Heart left ventricle (tissue), 16 donors: ENCODE measurements at regions not wholly inside any gene's neighbourhood (a gene's known extent, or its start where the extent isn't known, plus 50 kb on each side); places are given as distances from the start of the nearest gene placed in this dataset.

Source experiments
- ATAC-seq, 4 donors: fragments of 200-7000 bp; cut with Tn5 transposase; one replicate each; pipeline ENCODE4 v1.9.1; 2020 to 2022; ENCODE audit warnings: moderate library complexity in 4 of 4, mild to moderate bottlenecking in 3 of 4, moderate number of reproducible peaks in 1 of 4
- DNase-seq, 5 donors: peaks; one replicate each; pipeline ENCODE4 v3.0.0-alpha.2; 2020
- H3K27ac ChIP-seq, 12 donors: fragments of 200-600 bp; sonication (generic) in 4 of 12; one replicate each; pipeline versions ENCODE4 v1.5.0 to v1.8.0; 2016 to 2022; ENCODE audit warnings: mild to moderate bottlenecking in 2 of 12
- H3K27me3 ChIP-seq, 9 donors: fragments of 200-600 bp; sonication (generic) in 2 of 9; one replicate each; pipeline versions ENCODE4 v1.5.1 to v1.8.0; 2016 to 2022; ENCODE audit warnings: mild to moderate bottlenecking in 3 of 9
- H3K36me3 ChIP-seq, 9 donors: fragments of 200-600 bp; sonication (generic) in 2 of 9; one replicate each; pipeline versions ENCODE4 v1.5.0 to v1.8.0; 2018 to 2022; ENCODE audit warnings: mild to moderate bottlenecking in 2 of 9
- H3K4me1 ChIP-seq, 12 donors: fragments of 200-600 bp; sonication (generic) in 4 of 12; one replicate each; pipeline versions ENCODE4 v1.5.0 to v1.8.0; 2016 to 2022; ENCODE audit warnings: mild to moderate bottlenecking in 3 of 12
- H3K4me3 ChIP-seq, 12 donors: fragments of 200-600 bp; sonication (generic) in 4 of 12; one replicate each; pipeline versions ENCODE4 v1.5.0 to v1.8.0; 2017 to 2022; ENCODE audit warnings: mild to moderate bottlenecking in 9 of 12, moderate library complexity in 4 of 12
- H3K9me3 ChIP-seq, 12 donors: fragments of 200-600 bp; sonication (generic) in 4 of 12; one replicate each; pipeline versions ENCODE4 v1.5.0 to v1.8.0; 2016 to 2022; ENCODE audit warnings: mild to moderate bottlenecking in 1 of 12
- POLR2A ChIP-seq, 2 donors: fragments of 450-650 bp; IDR thresholded peaks; one replicate each; pipeline ENCODE4 v1.6.1; 2017; ENCODE audit warnings: antibody characterized with exemption in 2 of 2, mild to moderate bottlenecking in 2 of 2, moderate library complexity in 2 of 2
- WGBS, 4 donors: extraction: QIAGEN DNeasy Blood & Tissue Kit in 2 of 4; methylation state at CpG; one replicate each; pipeline versions ENCODE4 v1.1.5 to v1.1.7; 2013 to 2018; 5-methylcytosine and 5-hydroxymethylcytosine counted together
- intact Hi-C, 10 donors: fragments of 100-400 bp; cut with DNase I; formaldehyde crosslinking; loops; one replicate each; pipeline versions ENCODE4 v1.11.1 to v1.14.2; 2022
- TF ChIP-seq, protein P1 (sequence below), 12 donors: fragments of 200-600 bp; sonication (generic) in 4 of 12; IDR thresholded peaks; one replicate each; pipeline versions ENCODE4 v1.5.0 to v1.8.0; 2018 to 2022; ENCODE audit warnings: antibody characterized with exemption in 12 of 12, mild to moderate bottlenecking in 5 of 12
- donor health status: ischemic (EF 13 %, LVEDD 7.1; RV severe dilation, severe dysfunction).
- donor health status: healthy with polysubstance abuse.
- donor health status: DM: no; HTN: yes; CAD: no.
- donor health status: DM: no; HTN: no; CAD: no.
- donor health status: ischemic (EF 25% LVEDD 6.9; RV normal size, moderate dysfunction).
- donor health status: ischemic (EF 25% LVEDD 5.7; RV mildly dilated, moderate dysfunction).
- donor health status: healthy.
- donor health status: DM: yes; HTN: yes; CAD: no.
- donor health status: ischemic (EF 35%, LVEDD 5.7; RV mildly dilated, moderate dysfunction).
- donor health status: nonischemic (EF 11% LVEDD 7.7; RV severe dilation, severe dysfunction).
- donor health status: DM: yes; HTN: yes; CAD: no.
- donor health status: PGD.
- donor health status: ischemic (EF 29% LVEDD 5.4; RV normal size, mild dysfunction).
- donor health status: nonischemic (EF 23%, LVEDD 6.1; RV moderate dilation, normal function).

DNA sequence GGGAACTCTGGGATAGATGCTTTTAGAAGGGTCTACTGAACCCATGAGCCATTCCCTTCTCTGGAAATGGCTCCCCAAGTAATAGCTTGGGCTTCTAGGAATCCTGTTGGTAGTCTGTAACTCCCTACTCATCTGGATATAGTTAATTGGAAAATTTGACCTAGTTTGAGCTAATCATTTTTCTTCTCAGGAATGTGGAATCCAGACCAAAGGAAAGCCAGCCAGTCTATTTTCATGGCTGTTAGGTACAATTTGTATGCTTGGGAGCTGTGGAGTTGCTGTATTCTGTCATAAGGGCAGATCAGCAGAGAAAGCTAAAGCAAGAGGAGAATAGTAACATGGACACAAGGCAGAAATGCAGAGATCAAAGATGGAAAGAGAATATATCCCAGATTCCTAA, 71.6 kb upstream of the C1GALT1 start:
- Histone ChIP-seq H3K36me3 (no peaks in the 10 kb centered on the region), H3K27me3 (no peaks in the 10 kb centered on the region), H3K4me1 (peaks cover 0 to 3% (median 0%) of the 10 kb centered on the region in 12 donors), H3K4me3 (no peak overlapping the region), H3K27ac (no peak overlapping the region), H3K9me3 (peaks cover 0 to 13% (median 6%) of the 10 kb centered on the region in 12 donors)
- TF ChIP-seq POLR2A (IDR thresholded peaks at IDR 0.05): no peak
- TF ChIP-seq, protein P1, sequence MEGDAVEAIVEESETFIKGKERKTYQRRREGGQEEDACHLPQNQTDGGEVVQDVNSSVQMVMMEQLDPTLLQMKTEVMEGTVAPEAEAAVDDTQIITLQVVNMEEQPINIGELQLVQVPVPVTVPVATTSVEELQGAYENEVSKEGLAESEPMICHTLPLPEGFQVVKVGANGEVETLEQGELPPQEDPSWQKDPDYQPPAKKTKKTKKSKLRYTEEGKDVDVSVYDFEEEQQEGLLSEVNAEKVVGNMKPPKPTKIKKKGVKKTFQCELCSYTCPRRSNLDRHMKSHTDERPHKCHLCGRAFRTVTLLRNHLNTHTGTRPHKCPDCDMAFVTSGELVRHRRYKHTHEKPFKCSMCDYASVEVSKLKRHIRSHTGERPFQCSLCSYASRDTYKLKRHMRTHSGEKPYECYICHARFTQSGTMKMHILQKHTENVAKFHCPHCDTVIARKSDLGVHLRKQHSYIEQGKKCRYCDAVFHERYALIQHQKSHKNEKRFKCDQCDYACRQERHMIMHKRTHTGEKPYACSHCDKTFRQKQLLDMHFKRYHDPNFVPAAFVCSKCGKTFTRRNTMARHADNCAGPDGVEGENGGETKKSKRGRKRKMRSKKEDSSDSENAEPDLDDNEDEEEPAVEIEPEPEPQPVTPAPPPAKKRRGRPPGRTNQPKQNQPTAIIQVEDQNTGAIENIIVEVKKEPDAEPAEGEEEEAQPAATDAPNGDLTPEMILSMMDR (IDR thresholded peaks at IDR 0.05): no peak
- ATAC-seq: no peak
- intact Hi-C loops: no loop called here
- no peak for DNase-seq

DNA sequence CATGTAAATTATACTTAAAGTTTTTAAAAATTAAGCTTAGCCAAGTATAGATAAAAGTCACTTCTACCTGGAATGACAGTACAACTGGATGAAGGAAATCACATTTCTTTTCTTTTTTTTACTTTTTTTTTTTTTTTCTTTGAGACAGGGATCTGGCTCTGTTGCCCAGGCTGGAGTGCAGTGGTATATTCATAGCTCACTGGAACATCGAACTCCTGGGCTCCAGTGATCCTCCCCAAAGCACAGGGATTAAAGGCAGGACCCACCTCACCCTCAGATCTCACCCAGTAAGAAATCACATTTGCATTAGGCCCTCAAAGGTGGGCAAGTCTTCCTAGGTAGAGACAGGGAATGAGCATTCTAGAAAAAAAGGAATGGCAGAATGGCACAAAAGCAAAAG, 69.5 kb upstream of the C1GALT1 start:
- H3K27me3 ChIP-seq: no peaks in the 10 kb centered on the region
- peaks cover 0 to 13% (median 6%) of the 10 kb centered on the region in 12 donors for H3K9me3 ChIP-seq
- H3K4me1 ChIP-seq: peaks cover 0 to 3% (median 0%) of the 10 kb centered on the region in 12 donors
- ATAC-seq (no peak), DNase-seq (no peak)
- H3K4me3 ChIP-seq: no peak overlapping the region
- H3K36me3 ChIP-seq: no peaks in the 10 kb centered on the region
- intact Hi-C loops: no loop called here
- TF ChIP-seq, protein P1 (IDR thresholded peaks at IDR 0.05): no peak
- no peak for TF ChIP-seq POLR2A (IDR thresholded peaks at IDR 0.05)
- WGBS, 4 donors: 71 to 92% (median 88%) methylated on average over 1 of the region's 1 CpG
- H3K27ac ChIP-seq: no peak overlapping the region

DNA sequence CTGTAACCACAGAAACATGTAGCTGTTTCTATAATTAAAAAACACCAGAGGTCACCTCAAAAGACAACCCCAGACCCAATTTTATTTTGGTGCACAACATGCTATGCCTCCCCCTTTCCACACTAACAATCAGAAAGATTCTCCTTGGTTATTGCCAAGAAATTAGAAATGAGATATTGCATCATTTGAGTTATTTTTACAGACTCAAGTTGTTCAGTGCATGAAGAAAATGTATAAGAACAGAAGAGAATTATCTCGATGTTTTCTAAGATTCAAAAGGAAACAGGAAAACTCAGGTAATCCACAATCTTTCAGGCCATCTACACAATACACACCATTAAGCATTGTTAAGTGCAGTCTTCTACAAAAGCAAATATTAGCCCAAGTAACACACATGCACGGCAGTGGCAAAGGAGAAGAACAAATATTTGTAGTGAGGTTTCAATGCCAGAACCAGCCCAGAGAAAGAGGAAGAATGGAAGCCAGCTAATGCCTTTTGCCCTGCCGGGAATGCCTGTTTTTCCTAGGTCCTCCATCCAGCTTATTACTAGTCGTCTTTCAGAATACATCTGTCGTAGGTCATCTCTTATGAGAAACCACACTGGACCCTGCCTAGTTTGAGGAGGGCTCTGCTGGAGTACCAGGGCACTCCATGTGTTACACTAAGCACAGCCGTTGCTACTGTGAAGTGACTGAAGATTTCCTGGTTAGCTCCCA, 67.6 kb upstream of the C1GALT1 start:
- Histone ChIP-seq H3K27ac (no peak overlapping the region), H3K27me3 (no peaks in the 10 kb centered on the region), H3K9me3 (no peaks in the 10 kb centered on the region), H3K4me3 (no peak overlapping the region), H3K4me1 (peaks cover 0 to 3% (median 0%) of the 10 kb centered on the region in 12 donors), H3K36me3 (no peaks in the 10 kb centered on the region)
- DNase-seq: no peak
- intact Hi-C loops: no loop called here
- 76 to 85% (median 82%) methylated on average over 6 of the region's 6 CpGs for WGBS, 4 donors
- ATAC-seq: no peak
- no peak for TF ChIP-seq POLR2A (IDR thresholded peaks at IDR 0.05)
- TF ChIP-seq, protein P1 (IDR thresholded peaks at IDR 0.05): no peak

DNA sequence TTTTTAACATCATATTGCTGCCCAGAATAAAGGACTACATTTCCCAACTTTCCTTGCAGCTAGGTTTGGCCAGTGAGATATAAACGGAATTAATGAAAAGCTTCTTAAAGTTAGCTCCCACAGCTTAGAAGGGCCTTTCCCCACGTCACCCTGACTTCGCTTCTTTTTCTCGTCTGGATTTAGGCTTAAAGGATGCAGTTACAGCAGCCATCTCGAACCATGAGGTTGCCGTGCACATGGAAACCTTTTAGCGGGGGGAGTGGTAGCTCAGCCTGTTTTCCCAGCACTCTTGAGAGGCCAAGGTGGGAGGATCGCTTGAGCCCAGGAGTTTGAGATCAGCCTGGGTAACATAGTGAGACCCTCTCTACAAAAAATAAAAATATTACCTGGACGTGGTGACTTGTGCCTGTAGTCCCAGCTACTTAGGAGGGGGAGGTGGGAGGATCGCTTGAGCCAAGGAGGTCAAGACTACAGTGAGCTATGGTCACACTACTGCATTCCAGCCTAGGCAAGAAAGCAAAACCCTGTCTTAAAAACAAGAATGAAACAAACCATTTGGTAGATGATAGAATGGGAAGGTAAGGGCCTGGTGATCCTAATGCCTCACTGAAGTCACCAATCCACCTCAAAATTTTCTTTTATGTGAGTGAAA, 64.3 kb upstream of the C1GALT1 start:
- DNase-seq (no peak), ATAC-seq (no peak)
- 86 to 93% (median 89%) methylated on average over 10 of the region's 10 CpGs for WGBS, 4 donors
- no peaks in the 10 kb centered on the region for H3K9me3 ChIP-seq
- no peak overlapping the region for H3K27ac ChIP-seq
- no peak for TF ChIP-seq POLR2A (IDR thresholded peaks at IDR 0.05)
- TF ChIP-seq, protein P1 (IDR thresholded peaks at IDR 0.05): no peak
- H3K27me3 ChIP-seq: no peaks in the 10 kb centered on the region
- no peaks in the 10 kb centered on the region for H3K36me3 ChIP-seq
- H3K4me3 ChIP-seq: no peak overlapping the region
- intact Hi-C loops: no loop called here
- H3K4me1 ChIP-seq: peaks cover 0 to 16% (median 0%) of the 10 kb centered on the region in 12 donors
